B cell (primary cell): ENCODE measurements at regions not wholly inside any gene's neighbourhood (a gene's known extent, or its start where the extent isn't known, plus 50 kb on each side); places are given as distances from the start of the nearest gene placed in this dataset.

Experiments
- ATAC-seq: fragments of 200-7000 bp; cut with Tn5 transposase; one replicate; pipeline ENCODE4 v1.10.0; 2021; ENCODE audit warnings: low read depth, mild to moderate bottlenecking, moderate number of reproducible peaks, moderate library complexity
- CTCF ChIA-PET: fragments of 350-600 bp; sonication (Branson Sonifier 250); formaldehyde crosslinking; loops from one replicate; lab custom pipeline; 2021; ENCODE audit warnings: antibody characterized with exemption, inconsistent platforms; lab: Charles Lee
- POLR2A ChIA-PET: fragments of 350-600 bp; sonication (Branson Sonifier 250); formaldehyde crosslinking; loops from one replicate; lab custom pipeline; 2021; ENCODE audit warnings: antibody characterized with exemption; lab: Charles Lee
- DNase-seq: peaks from one replicate; pipeline ENCODE4 v3.0.0; 2013
- H2AFZ ChIP-seq: 2 replicates; pipeline ENCODE4 v1.6.1; 2012; ENCODE audit warnings: mild to moderate bottlenecking, low read depth, low read length; ENCODE audit not compliant: insufficient read depth, poor library complexity, severe bottlenecking
- H3K27ac ChIP-seq, 2 donors: 1 replicate in 1 of 2; 2 replicates in 1 of 2; pipeline ENCODE4 v1.5.1; 2012 to 2013; ENCODE audit warnings: low read length in 2 of 2, mild to moderate bottlenecking in 2 of 2, moderate library complexity in 1 of 2
- H3K27me3 ChIP-seq, 4 experiments: fragments of 200-600 bp in 1 of 4; sonication (generic) in 1 of 4; replicated peaks in 1 of 4; 1 replicate in 2 of 4; 2 replicates in 2 of 4; pipeline versions ENCODE4 v1.6.1 to v1.7.0; 2013 to 2016; ENCODE audit warnings: low read length in 3 of 4, mild to moderate bottlenecking in 2 of 4, mixed read lengths in 1 of 4, moderate library complexity in 1 of 4; ENCODE audit not compliant: insufficient read depth in 4 of 4, control insufficient read depth in 3 of 4; ENCODE audit errors: control extremely low read depth in 1 of 4
- H3K36me3 ChIP-seq, 2 experiments: replicated peaks in 1 of 2; 1 replicate in 1 of 2; 2 replicates in 1 of 2; pipeline versions ENCODE4 v1.6.1 to v1.7.1; 2013; ENCODE audit warnings: low read length in 1 of 2; ENCODE audit not compliant: insufficient read depth in 2 of 2, control insufficient read depth in 1 of 2; ENCODE audit errors: control extremely low read depth in 1 of 2, extremely low read depth in 1 of 2
- H3K4me1 ChIP-seq, 2 donors: fragments of 200-600 bp in 1 of 2; sonication (generic) in 1 of 2; 1 replicate in 1 of 2; 2 replicates in 1 of 2; pipeline versions ENCODE4 v1.5.1 to v1.6.1; 2013 to 2017; ENCODE audit warnings: low read length in 2 of 2; ENCODE audit not compliant: control insufficient read depth in 2 of 2, insufficient read depth in 2 of 2
- H3K4me2 ChIP-seq: replicated peaks from 2 replicates; pipeline ENCODE3; 2012; ENCODE audit warnings: mild to moderate bottlenecking, low read depth, low read length; ENCODE audit not compliant: poor library complexity, severe bottlenecking
- H3K4me3 ChIP-seq, 5 experiments: fragments of 200-600 bp in 1 of 5; sonication (generic) in 1 of 5; 1 replicate in 3 of 5; 2 replicates in 2 of 5; pipeline versions ENCODE4 v1.5.1 to v1.7.0; 2011 to 2016; ENCODE audit warnings: low read length in 4 of 5, mild to moderate bottlenecking in 4 of 5, low read depth in 2 of 5, control low read depth in 1 of 5, moderate library complexity in 1 of 5; ENCODE audit not compliant: insufficient read depth in 1 of 5; ENCODE audit errors: control extremely low read depth in 1 of 5, extremely low read depth in 1 of 5
- H3K79me2 ChIP-seq: fragments of 200-600 bp; sonication (generic); one replicate; pipeline ENCODE4 v1.6.0; 2016; ENCODE audit warnings: low read length; ENCODE audit not compliant: control insufficient read depth, insufficient read depth
- H3K9ac ChIP-seq: fragments of 200-600 bp; sonication (generic); 2 replicates; pipeline ENCODE4 v1.6.1; 2017; ENCODE audit warnings: mild to moderate bottlenecking, low read length, moderate library complexity
- H3K9me3 ChIP-seq, 3 donors: one replicate each; pipeline versions ENCODE4 v1.6.1 to v1.7.1; 2013; ENCODE audit warnings: low read length in 2 of 3; ENCODE audit not compliant: control insufficient read depth in 2 of 3, insufficient read depth in 1 of 3; ENCODE audit errors: control extremely low read depth in 1 of 3
- H4K20me1 ChIP-seq: 2 replicates; pipeline ENCODE4 v1.6.0; 2012; ENCODE audit warnings: mild to moderate bottlenecking, low read length; ENCODE audit not compliant: insufficient read depth, control insufficient read depth, poor library complexity, severe bottlenecking
- H3K27ac Mint-ChIP-seq: one replicate; pipeline ENCODE4 v1.8.0; 2021; ENCODE audit warnings: mixed read lengths
- H3K27me3 Mint-ChIP-seq: one replicate; pipeline ENCODE4 v1.8.0; 2021; ENCODE audit warnings: mixed read lengths
- H3K4me1 Mint-ChIP-seq: one replicate; pipeline ENCODE4 v1.8.0; 2021; ENCODE audit warnings: mixed read lengths
- H3K4me3 Mint-ChIP-seq: one replicate; pipeline ENCODE4 v1.8.0; 2021; ENCODE audit warnings: mixed read lengths
- H3K9me3 Mint-ChIP-seq: one replicate; pipeline ENCODE4 v1.8.0; 2022; ENCODE audit warnings: mixed read lengths; ENCODE audit not compliant: insufficient read depth
- EZH2 ChIP-seq: IDR thresholded peaks from 2 replicates; pipeline ENCODE4 v1.6.1; 2012; ENCODE audit warnings: borderline replicate concordance, low read depth, mild to moderate bottlenecking, moderate library complexity, low read length; ENCODE audit not compliant: insufficient read depth, poor library complexity, severe bottlenecking
- WGBS: methylation state at CpG from one replicate; pipeline ENCODE4 v1.1.5; 2013; ENCODE audit warnings: missing lambda C conversion rate; ENCODE audit not compliant: insufficient coverage; 5-methylcytosine and 5-hydroxymethylcytosine counted together
- intact Hi-C: fragments of 100-400 bp; cut with micrococcal nuclease; formaldehyde crosslinking; loops from one replicate; pipeline ENCODE4 v1.10.0; 2022
- TF ChIP-seq, protein P1 (sequence below): fragments of 200-600 bp; IDR thresholded peaks from one replicate; pipeline ENCODE4 v1.8.0; 2022; ENCODE audit warnings: antibody characterized with exemption, mild to moderate bottlenecking

DNA sequence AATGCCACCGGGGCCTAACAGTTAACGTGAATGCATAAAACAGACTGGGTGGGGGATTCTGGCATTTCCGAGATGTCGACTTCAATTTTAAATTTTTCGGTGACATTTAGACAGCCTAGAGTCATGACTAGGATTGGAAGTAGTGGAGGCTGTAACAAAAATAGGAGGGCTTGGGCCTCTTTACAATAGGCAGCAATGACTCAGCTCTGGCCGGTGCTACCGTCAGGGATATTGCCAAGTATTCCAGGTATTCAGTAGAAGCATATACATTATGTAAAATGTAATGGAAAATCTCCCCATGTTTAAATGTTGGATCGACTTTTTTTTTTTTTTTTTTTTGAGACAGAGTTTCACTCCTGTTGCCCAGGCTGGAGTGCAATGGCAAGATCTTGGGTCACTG is 136.2 kb upstream of the STMND1 start:
- no peak overlapping the region for H3K4me3 ChIP-seq
- CTCF ChIA-PET: interaction anchor here (0.6 to 1.5 kb wide), 4 partner anchors 633 to 1272 kb away, joined by 3 to 7 read pairs (median 4); no protein-coding TSS in a partner anchor
- H3K9me3 ChIP-seq: no peaks in the 10 kb centered on the region
- no peak overlapping the region for H3K9ac ChIP-seq
- Mint-ChIP-seq H3K4me3 (no peak overlapping the region), H3K9me3 (no peaks in the 10 kb centered on the region), H3K27ac (no peak overlapping the region), H3K27me3 (peaks cover 17% of the 10 kb centered on the region), H3K4me1 (no peaks in the 10 kb centered on the region)
- TF ChIP-seq, protein P1, sequence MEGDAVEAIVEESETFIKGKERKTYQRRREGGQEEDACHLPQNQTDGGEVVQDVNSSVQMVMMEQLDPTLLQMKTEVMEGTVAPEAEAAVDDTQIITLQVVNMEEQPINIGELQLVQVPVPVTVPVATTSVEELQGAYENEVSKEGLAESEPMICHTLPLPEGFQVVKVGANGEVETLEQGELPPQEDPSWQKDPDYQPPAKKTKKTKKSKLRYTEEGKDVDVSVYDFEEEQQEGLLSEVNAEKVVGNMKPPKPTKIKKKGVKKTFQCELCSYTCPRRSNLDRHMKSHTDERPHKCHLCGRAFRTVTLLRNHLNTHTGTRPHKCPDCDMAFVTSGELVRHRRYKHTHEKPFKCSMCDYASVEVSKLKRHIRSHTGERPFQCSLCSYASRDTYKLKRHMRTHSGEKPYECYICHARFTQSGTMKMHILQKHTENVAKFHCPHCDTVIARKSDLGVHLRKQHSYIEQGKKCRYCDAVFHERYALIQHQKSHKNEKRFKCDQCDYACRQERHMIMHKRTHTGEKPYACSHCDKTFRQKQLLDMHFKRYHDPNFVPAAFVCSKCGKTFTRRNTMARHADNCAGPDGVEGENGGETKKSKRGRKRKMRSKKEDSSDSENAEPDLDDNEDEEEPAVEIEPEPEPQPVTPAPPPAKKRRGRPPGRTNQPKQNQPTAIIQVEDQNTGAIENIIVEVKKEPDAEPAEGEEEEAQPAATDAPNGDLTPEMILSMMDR: no peak
- no peak for TF ChIP-seq EZH2
- POLR2A ChIA-PET: no interaction called here
- 100% methylated on average over 3 of the region's 8 CpGs for WGBS
- DNase-seq: no peak
- no peaks in the 10 kb centered on the region for H3K36me3 ChIP-seq
- no peak overlapping the region for H3K27ac ChIP-seq
- H3K27me3 ChIP-seq: peaks cover 0 to 7% (median 3%) of the 10 kb centered on the region in 4 experiments
- H3K4me2 ChIP-seq: no peak overlapping the region
- H3K79me2 ChIP-seq: no peaks in the 10 kb centered on the region
- no peaks in the 10 kb centered on the region for H4K20me1 ChIP-seq
- H3K4me1 ChIP-seq: peaks cover 0 to 3% of the 10 kb centered on the region in 2 donors
- no peak overlapping the region for H2AFZ ChIP-seq
- intact Hi-C loops: no loop called here
- no peak for ATAC-seq

DNA sequence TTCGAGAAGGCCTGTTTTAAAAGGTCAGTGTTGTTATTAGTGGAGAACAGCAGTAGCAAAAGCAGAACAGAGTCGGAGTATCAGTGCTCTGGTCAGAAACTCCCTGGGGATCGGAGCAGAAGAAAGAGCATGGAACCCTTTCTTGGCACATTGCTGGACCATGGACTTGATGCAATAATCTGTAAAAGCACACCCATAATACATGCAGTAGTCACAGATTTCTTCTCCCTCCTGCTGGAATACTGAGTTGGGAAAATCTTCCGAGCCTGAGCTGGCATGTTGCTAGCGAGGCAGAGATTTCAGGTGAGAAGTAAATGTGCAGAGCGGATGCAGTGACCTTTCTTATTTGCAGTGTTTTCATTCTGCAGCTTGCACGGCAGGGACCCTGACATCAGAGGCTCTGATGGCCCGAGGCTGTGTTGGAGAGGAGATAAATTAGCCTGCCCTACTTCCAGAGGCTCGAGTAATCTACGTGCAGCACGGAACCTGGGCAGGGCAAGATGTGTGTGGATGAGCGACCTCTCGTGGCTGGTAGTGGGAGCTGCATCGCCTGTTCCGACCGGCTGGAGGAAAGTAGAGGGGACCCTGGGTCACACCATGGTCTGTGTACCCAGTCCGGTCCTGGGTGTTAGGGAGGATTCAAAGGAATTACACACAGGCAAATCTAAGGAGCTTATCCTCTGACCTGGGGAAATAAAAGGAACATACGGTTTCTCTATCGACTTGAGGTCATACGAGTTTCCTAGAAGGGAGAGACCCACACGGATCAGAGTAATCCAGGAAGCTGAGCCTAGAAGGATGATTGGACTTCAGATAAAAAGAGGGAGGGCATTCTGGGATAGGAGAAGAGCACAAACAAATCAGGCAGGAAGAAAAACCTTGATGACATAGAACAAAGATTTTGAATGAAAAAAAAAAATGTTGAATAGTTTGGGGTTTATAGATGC is 137.0 kb upstream of the STMND1 start:
- intact Hi-C loops: no loop called here
- peaks cover 13% of the 10 kb centered on the region for H3K27me3 Mint-ChIP-seq
- H3K4me3 ChIP-seq: no peak overlapping the region
- DNase-seq (peak; percentile 25), ATAC-seq (no peak)
- no peaks in the 10 kb centered on the region for H3K79me2 ChIP-seq
- no peaks in the 10 kb centered on the region for H4K20me1 ChIP-seq
- peaks cover 0 to 3% of the 10 kb centered on the region in 2 donors for H3K4me1 ChIP-seq
- peaks cover 0 to 7% (median 3%) of the 10 kb centered on the region in 4 experiments for H3K27me3 ChIP-seq
- no peak overlapping the region for H3K4me2 ChIP-seq
- no peak overlapping the region for H3K27ac ChIP-seq
- 37% methylated on average over 18 of the region's 21 CpGs for WGBS
- H3K27ac Mint-ChIP-seq: no peak overlapping the region
- no peaks in the 10 kb centered on the region for H3K9me3 Mint-ChIP-seq
- H2AFZ ChIP-seq: no peak overlapping the region
- H3K9me3 ChIP-seq: no peaks in the 10 kb centered on the region
- CTCF ChIA-PET: interaction anchor here (0.7 to 1.5 kb wide), 3 partner anchors 632 to 680 kb away, joined by 3 to 7 read pairs (median 3); no protein-coding TSS in a partner anchor
- no peaks in the 10 kb centered on the region for H3K4me1 Mint-ChIP-seq
- H3K4me3 Mint-ChIP-seq: no peak overlapping the region
- no peak overlapping the region for H3K9ac ChIP-seq
- no peak for TF ChIP-seq EZH2
- TF ChIP-seq, protein P1: peak; percentile 49
- POLR2A ChIA-PET: no interaction called here
- H3K36me3 ChIP-seq: no peaks in the 10 kb centered on the region
